Upper lobe of left lung (tissue), 6 donors: ENCODE measurements at regions not wholly inside any gene's neighbourhood (a gene's known extent, or its start where the extent isn't known, plus 50 kb on each side); places are given as distances from the start of the nearest gene placed in this dataset.

Experiments used
- ATAC-seq, 2 donors: fragments of 200-7000 bp; cut with Tn5 transposase; one replicate each; pipeline ENCODE4 v1.9.1; 2022; ENCODE audit warnings: mild to moderate bottlenecking in 2 of 2, moderate library complexity in 2 of 2; ENCODE audit not compliant: low FRiP score in 2 of 2
- DNase-seq, 2 donors: peaks; one replicate each; pipeline ENCODE4 v3.0.0-alpha.2; 2019 to 2020
- H3K27ac ChIP-seq, 4 donors: fragments of 200-600 bp; sonication (generic); one replicate each; pipeline ENCODE4 v1.5.1; 2016 to 2019
- H3K27me3 ChIP-seq, 4 donors: fragments of 200-600 bp; sonication (generic); one replicate each; pipeline ENCODE4 v1.5.1; 2017 to 2019
- H3K36me3 ChIP-seq, 4 donors: fragments of 200-600 bp; sonication (generic); one replicate each; pipeline ENCODE4 v1.5.1; 2016 to 2019
- H3K4me1 ChIP-seq, 4 donors: fragments of 200-600 bp; sonication (generic); one replicate each; pipeline ENCODE4 v1.5.1; 2018 to 2019
- H3K4me3 ChIP-seq, 4 donors: fragments of 200-600 bp; sonication (generic); one replicate each; pipeline ENCODE4 v1.5.1; 2017 to 2019; ENCODE audit warnings: mild to moderate bottlenecking in 2 of 4, moderate library complexity in 1 of 4
- H3K9me3 ChIP-seq, 4 donors: fragments of 200-600 bp; sonication (generic); one replicate each; pipeline ENCODE4 v1.5.1; 2018 to 2019
- CTCF ChIP-seq, 6 experiments: fragments of 450-650 bp in 4 of 6; fragments of 200-600 bp in 2 of 6; sonication (generic) in 2 of 6; IDR thresholded peaks; one replicate each; pipeline ENCODE4 v1.5.1; 2016 to 2019; ENCODE audit warnings: antibody characterized with exemption in 6 of 6
- EP300 ChIP-seq, 4 donors: sonication (generic); formaldehyde crosslinking; IDR thresholded peaks; one replicate each; pipeline ENCODE4 v1.5.1; 2017; ENCODE audit warnings: antibody characterized with exemption in 4 of 4, control low read depth in 2 of 4
- POLR2A ChIP-seq, 4 donors: fragments of 450-650 bp; IDR thresholded peaks; one replicate each; pipeline ENCODE4 v1.5.1; 2016 to 2017; ENCODE audit warnings: antibody characterized with exemption in 4 of 4, mild to moderate bottlenecking in 2 of 4
- POLR2AphosphoS5 ChIP-seq, 2 donors: sonication (generic); formaldehyde crosslinking; IDR thresholded peaks; one replicate each; pipeline ENCODE4 v1.5.1; 2017; ENCODE audit warnings: antibody characterized with exemption in 2 of 2
- WGBS, 2 donors: methylation state at CpG; one replicate each; pipeline ENCODE4 v1.1.5; 2017 to 2018; 5-methylcytosine and 5-hydroxymethylcytosine counted together
- small RNA-seq, 4 donors: library from RNA; depleted of rRNA; stranded (forward); fragments of <200 nt; gene quantifications; one replicate each; pipeline ENCODE3, GENCODE V24; 2016
- donor health status: DM: no; HTN: no; CAD: no; lungs with moderate emphysema.
- donor health status: DM: no; HTN: yes; CAD: no; lungs with severe emphysema.

GRCh38 chr10:42112331-42113157 is 525.8 kb downstream of the ZNF33B start:
- Histone ChIP-seq H3K27me3 (no peaks in the 10 kb centered on the region), H3K27ac (no peak overlapping the region), H3K9me3 (peaks cover 0 to 29% (median 6%) of the 10 kb centered on the region in 4 donors), H3K36me3 (no peaks in the 10 kb centered on the region), H3K4me1 (no peaks in the 10 kb centered on the region), H3K4me3 (no peak overlapping the region)
- ATAC-seq (no peak), DNase-seq (peak in 1 of 2 donors; percentile 43)
- 84% methylated on average over 27 to 64 of the region's 64 CpGs for WGBS, 2 donors
- TF ChIP-seq CTCF (IDR thresholded peaks at IDR 0.05) = no peak
- TF ChIP-seq POLR2A (IDR thresholded peaks at IDR 0.05) = no peak
- no peak for TF ChIP-seq EP300 (IDR thresholded peaks at IDR 0.05)
- TF ChIP-seq POLR2AphosphoS5 (IDR thresholded peaks at IDR 0.05) = no peak

GRCh38 chr10:42111661-42112330 is 526.6 kb downstream of the ZNF33B start:
- WGBS, 2 donors = 81 to 89% methylated on average over 43 of the region's 43 CpGs
- Histone ChIP-seq H3K36me3 (no peaks in the 10 kb centered on the region), H3K27me3 (no peaks in the 10 kb centered on the region), H3K9me3 (peaks cover 0 to 29% (median 6%) of the 10 kb centered on the region in 4 donors), H3K27ac (no peak overlapping the region), H3K4me3 (no peak overlapping the region), H3K4me1 (no peaks in the 10 kb centered on the region)
- ATAC-seq = no peak
- peak in 1 of 2 donors; percentile 43 for DNase-seq
- TF ChIP-seq EP300 (IDR thresholded peaks at IDR 0.05) (no peak), CTCF (IDR thresholded peaks at IDR 0.05) (no peak), POLR2AphosphoS5 (IDR thresholded peaks at IDR 0.05) (no peak), POLR2A (IDR thresholded peaks at IDR 0.05) (no peak)

DNA sequence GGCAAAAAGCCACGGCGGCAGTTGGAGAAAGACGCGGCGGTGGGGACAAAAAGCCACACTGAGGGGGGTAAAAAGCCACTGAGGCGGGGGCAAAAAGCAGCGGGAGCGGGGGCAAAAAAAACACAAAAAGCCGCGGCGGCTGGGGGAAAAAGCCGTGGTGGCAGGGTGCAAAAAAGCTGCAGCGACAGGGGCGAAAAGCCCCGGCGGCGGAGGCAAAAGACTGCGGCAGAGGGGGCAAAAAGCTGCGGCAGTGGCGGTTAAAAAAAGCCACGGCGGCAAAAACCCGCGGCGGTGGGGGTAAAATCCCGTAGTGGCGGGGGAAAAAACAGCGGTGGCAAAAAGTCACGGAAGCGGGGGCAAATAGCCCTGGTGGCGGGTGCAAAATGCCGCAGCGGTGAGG is 527.3 kb downstream of the ZNF33B start:
- DNase-seq (peak in 1 of 2 donors; percentile 33), ATAC-seq (no peak)
- no peak overlapping the region for H3K4me3 ChIP-seq
- TF ChIP-seq POLR2AphosphoS5 (IDR thresholded peaks at IDR 0.05) (no peak), CTCF (IDR thresholded peaks at IDR 0.05) (no peak), EP300 (IDR thresholded peaks at IDR 0.05) (no peak), POLR2A (IDR thresholded peaks at IDR 0.05) (no peak)
- WGBS, 2 donors = 89% methylated on average over 31 to 33 of the region's 33 CpGs
- H3K36me3 ChIP-seq = no peaks in the 10 kb centered on the region
- no peaks in the 10 kb centered on the region for H3K27me3 ChIP-seq
- no peaks in the 10 kb centered on the region for H3K4me1 ChIP-seq
- peaks cover 0 to 29% (median 6%) of the 10 kb centered on the region in 4 donors for H3K9me3 ChIP-seq
- no peak overlapping the region for H3K27ac ChIP-seq

Small RNA genes lying in the stretch of these regions (small RNA-seq; reads per million reads assigned to genes)
- 0 reads per million in 4 donors for gene KSR1P1
